ENCODE measurements at regions not wholly inside any gene's neighbourhood (a gene's known extent, or its start where the extent isn't known, plus 50 kb on each side); places are given as distances from the start of the nearest gene placed in this dataset.
"Not testable (repeated sequence)": the region's sequence is repeated elsewhere in the genome, so short reads cannot be mapped to it uniquely, and the experiment has no call there.

DNA sequence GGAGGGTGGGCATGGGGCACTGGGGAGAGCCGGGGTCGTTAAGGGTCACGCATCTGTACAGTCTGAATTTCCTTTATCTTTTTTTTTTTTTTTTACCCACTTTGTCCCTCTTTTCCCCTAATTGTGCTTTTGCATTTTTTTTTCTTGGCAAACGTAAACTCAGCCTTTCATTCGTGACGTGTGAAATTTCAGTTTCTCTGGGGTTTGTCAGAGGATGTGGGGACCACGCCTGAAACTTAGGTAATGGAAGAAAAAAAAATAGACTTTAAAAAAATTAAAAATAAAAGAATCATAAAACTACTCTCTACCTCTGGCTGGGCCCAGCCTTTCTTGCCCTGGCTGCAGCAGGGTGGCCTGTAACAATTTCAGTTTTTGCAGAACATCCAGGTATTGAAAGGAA lies 68.3 kb upstream of the ZNF658 start:
- DNase-seq = not testable (repeated sequence)

DNA sequence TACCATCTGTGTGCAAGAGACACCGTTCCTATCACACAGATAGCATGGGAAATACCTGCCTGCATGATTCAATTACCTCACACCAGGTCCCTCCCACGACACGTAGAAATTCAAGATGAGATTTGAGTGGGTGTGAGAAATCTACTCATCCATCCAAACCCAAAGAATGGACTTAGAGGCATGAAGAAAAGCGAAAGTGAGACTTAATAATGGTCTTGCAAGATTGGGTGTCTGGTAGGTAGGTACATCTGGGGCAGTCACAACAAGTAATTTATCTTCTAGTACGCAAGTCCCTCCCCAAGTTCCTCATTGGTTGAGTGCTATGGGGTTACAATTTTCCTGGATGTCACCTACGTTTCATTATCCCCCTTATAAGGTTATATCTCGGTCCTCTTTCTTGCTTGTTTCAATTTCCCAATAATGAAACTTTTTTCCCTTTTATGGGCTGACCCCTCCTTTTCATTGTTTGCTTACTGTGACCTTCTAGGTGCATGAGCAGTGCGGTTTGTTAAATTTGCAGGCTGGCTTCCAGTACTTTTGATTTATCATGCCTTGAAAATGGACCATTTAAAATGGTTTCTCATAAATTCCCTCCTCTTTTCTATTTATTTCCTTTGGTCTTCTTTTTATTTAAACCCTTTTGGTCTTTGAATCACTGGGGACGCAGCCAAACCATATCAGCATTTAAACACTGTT lies 63.1 kb upstream of the ZNF658 start:
- DNase-seq = not testable (repeated sequence)
